NCI-H2227 (cell line): ENCODE measurements at regions not wholly inside any gene's neighbourhood (a gene's known extent, or its start where the extent isn't known, plus 50 kb on each side); places are given as distances from the start of the nearest gene placed in this dataset.

Source experiments
- DNase-seq: peaks from one replicate; lab custom pipeline; 2025; ENCODE audit not compliant: unreplicated experiment; lab: John Stamatoyannopoulos, UW

GRCh38 chr1:29520571-29521437, 284.5 kb downstream of the PTPRU start:
- DNase-seq = no peak

GRCh38 chr1:29519788-29520110, 283.4 kb downstream of the PTPRU start:
- DNase-seq = no peak

- DNase-seq = no peak
Observed at GRCh38 chr1:29519108-29519787, 282.9 kb downstream of the PTPRU start.

- DNase-seq = no peak
Observed at GRCh38 chr1:29518183-29518835, 282.0 kb downstream of the PTPRU start.

GRCh38 chr1:29517251-29518086, 281.1 kb downstream of the PTPRU start:
- DNase-seq = no peak

GRCh38 chr1:29516063-29516820, 279.9 kb downstream of the PTPRU start:
- DNase-seq = no peak

- DNase-seq = no peak
Observed at GRCh38 chr1:29515170-29515955, 279.0 kb downstream of the PTPRU start.

GRCh38 chr1:29514361-29515169, 278.2 kb downstream of the PTPRU start:
- no peak for DNase-seq

- peak; percentile 37 for DNase-seq
Observed at GRCh38 chr1:29513357-29513756, 277.0 kb downstream of the PTPRU start.

GRCh38 chr1:29511436-29511835, 275.1 kb downstream of the PTPRU start:
- no peak for DNase-seq

- DNase-seq = no peak
Observed at GRCh38 chr1:29508458-29509107, 272.3 kb downstream of the PTPRU start.

GRCh38 chr1:29506678-29507225, 270.4 kb downstream of the PTPRU start:
- no peak for DNase-seq

- DNase-seq = no peak
Observed at GRCh38 chr1:29505532-29506220, 269.4 kb downstream of the PTPRU start.

GRCh38 chr1:29504709-29505410, 268.5 kb downstream of the PTPRU start:
- DNase-seq = no peak

GRCh38 chr1:29504196-29504595, 267.9 kb downstream of the PTPRU start:
- DNase-seq = no peak

GRCh38 chr1:29502911-29503840, 266.9 kb downstream of the PTPRU start:
- DNase-seq = peak; percentile 24
